Femur (tissue), 1 donor: ENCODE measurements at regions not wholly inside any gene's neighbourhood (a gene's known extent, or its start where the extent isn't known, plus 50 kb on each side); places are given as distances from the start of the nearest gene placed in this dataset.

ENCODE experiments used
- DNase-seq: peaks from one replicate; pipeline ENCODE4 v3.0.0-alpha.2; 2017

GRCh38 chr4:14669371-14669770 lies 332.9 kb upstream of the CPEB2 start:
- DNase-seq: no peak

DNA sequence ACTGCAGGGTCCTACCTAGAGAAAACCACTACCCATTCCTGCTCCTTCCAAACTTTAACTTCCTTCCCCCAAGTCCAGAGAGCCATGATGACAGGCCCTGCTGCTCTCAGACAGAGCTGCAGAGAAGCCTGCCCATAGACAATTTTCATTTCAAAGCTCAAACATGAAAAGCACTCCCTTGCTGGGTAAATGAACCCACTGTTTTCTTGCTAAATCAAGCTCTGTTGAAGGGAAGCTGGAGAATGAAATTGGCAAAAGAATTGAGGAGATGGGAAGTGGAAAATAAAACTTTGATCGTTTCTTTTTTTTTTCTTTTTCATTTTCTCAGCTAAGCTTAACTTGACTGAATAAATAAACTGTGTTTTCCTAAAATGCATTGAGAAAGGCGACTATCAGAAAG lies 331.1 kb upstream of the CPEB2 start:
- no peak for DNase-seq

- no peak for DNase-seq
Measured at GRCh38 chr4:14675279-14675985, 326.8 kb upstream of the CPEB2 start.

DNA sequence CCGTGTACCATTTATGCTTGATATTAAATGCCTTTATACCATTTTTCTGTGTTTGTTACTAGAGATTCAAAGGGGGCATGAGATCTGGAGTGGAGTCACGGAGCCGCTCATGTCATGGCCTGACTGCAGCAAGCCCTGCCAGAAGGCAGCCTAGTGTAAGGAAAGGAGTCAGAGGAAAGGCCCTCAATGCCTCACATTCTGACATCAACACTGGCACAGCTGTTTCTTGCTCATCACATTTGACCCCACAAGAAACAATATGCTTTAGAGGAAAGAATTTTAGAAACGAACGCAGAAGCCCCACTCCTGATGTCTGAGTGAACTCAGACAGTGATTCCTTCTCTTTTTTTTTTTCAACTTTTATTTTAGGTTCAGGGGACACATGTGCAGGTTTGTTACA lies 322.4 kb upstream of the CPEB2 start:
- DNase-seq: no peak

GRCh38 chr4:14681330-14681729 lies 321.0 kb upstream of the CPEB2 start:
- DNase-seq: no peak

DNA sequence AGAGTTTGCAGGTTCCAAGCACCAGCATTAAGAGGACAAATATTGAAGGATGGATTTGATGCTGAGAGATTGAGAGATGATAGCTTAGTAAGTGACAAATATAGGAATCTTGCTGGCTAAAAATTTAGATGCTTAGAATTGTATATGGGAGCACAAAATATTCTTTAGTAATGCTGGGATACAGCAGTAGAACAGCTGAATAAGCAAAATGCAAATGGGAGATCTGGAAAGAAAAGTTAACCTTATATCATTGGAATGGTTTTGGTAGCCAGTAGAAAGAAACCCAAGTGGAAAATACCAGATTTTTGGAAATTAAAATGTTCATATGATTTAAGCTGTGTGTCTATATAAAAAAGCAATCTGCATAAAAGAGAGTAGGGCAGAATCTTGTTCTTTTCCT lies 308.6 kb upstream of the CPEB2 start:
- no peak for DNase-seq

DNA sequence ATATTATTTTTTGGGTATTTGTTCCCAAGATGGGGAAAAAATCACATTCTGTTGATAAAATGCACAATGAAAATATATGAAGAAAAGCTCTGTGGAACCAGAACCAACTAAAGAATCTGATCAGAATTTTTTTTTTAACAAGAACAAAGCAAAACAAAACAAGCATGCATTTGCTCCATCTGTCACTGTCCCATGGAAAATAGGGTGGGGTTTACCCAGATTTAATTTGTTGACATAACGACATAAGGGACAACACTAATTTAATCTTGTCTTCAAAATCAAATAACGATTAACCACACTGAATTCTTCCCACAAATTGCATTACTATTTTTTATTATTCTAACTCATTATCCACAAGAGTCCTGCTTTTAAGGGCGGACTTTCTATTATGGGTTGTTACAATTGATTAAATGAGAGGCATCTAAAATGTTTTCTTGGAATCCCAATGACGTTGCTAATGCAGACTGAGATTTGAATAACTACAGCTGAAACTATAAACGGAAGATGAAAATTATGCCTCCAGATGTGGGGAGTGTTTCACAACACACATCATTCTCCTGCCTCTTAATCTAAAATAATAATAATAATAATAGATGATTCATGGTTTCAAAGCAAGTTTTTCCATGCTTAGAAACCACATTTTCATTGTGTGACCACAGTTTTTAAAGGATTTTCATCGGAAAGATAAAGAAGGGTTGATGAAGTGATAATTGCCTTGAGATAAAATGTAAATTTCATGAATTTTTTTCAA lies 307.0 kb upstream of the CPEB2 start:
- no peak for DNase-seq

DNA sequence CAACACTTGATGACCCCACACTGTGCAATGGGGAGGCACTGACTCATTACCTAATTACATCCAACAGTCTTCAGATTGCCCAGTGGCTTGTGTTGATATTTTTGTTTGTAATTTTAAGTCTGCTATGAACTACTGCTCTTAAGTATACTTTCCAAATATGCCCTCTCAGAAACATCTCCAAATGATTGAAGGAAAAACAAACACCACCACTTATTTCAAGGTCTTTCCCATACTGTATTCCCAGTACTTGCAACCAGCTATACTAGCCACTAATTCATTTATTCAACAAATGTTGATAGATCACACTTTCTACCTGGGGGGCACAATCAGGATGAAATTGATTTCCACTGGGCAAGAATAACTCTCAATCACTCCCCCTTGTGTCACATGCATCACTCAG lies 302.2 kb upstream of the CPEB2 start:
- DNase-seq: no peak

- DNase-seq: no peak
Measured at GRCh38 chr4:14700544-14700943, 301.7 kb upstream of the CPEB2 start.

GRCh38 chr4:14701389-14701788 lies 300.9 kb upstream of the CPEB2 start:
- DNase-seq: peak; percentile 49

- DNase-seq: peak; percentile 21
Measured at GRCh38 chr4:14701896-14702295, 300.4 kb upstream of the CPEB2 start.

GRCh38 chr4:14708574-14708973 lies 293.7 kb upstream of the CPEB2 start:
- DNase-seq: no peak

DNA sequence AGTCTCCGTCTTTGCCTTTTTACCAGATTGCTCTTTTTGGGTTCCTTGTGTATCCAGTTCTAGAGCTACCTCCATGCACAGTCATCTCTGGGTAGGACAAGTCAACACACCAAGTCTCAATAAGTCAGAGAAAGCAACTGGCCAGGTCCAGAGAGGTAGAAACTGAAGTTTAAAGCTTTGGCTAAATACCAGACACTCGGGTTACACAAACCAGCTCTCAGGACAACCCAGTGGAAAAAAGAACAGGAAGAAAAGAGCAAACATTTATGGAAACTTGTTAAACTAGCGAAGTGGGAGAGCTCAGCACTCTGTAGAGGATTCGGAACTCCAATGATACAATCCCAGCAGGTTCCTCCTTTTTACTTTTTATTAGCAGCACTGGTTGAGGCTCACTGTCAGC lies 291.0 kb upstream of the CPEB2 start:
- DNase-seq: no peak

DNA sequence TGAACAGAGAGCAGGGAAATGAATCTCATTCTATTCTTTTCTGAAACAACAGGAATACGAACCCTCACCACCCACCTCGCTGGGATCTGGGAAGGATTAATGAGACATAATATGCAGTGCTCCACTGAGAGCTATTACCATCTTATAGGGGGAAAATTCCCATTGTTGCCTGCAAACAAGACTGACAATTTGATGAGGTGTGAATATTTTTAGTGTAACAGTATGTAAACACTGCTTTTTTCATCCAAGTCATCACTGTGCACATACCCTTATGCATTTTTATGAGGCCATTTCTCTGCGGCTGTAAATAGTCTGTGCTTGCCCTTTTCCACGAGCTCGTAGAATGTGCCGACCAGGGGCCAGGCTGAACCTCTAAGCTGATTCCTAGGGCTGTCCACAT lies 285.6 kb upstream of the CPEB2 start:
- DNase-seq: no peak

DNA sequence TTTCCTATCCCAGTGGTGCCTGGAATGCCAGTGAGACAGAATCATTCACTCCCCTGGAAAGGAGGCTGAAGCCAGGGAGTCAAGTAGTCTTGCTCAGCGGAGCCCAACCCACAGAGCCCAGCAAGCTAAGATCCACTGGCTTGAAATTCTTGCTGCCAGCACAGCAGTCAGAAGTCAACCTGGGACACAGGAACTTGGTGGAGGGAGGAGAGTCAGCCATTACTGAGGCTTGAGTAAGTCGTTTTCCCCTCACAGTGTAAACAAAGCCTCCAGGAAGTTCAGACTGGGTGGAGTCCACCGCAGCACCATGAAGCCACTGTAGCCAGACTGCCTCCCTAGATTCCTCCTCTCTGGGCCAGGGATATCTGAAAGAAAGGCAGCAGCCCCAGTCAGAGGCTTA lies 283.2 kb upstream of the CPEB2 start:
- DNase-seq: no peak

DNA sequence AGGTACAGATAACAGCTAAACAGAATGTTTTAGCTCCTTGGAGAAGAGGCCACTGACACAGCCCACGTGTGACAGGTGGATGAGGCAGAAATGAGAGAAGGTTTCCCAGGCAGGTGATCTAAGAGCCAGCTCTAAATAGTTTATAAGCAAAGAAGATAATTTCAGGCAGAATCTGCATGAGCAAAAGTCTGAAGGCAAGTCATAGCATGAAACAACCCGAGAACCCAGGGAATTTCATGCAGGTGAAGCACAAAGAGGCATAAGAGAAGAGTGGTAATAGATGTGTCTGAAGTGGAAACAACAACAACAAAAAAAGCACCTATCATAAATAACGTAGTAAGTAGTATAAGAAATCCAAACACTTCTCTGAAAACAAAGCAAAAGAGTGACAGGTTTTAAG lies 275.8 kb upstream of the CPEB2 start:
- no peak for DNase-seq

- no peak for DNase-seq
Measured at GRCh38 chr4:14726877-14727361, 275.4 kb upstream of the CPEB2 start.

- DNase-seq: no peak
Measured at GRCh38 chr4:14729282-14730000, 272.8 kb upstream of the CPEB2 start.

DNA sequence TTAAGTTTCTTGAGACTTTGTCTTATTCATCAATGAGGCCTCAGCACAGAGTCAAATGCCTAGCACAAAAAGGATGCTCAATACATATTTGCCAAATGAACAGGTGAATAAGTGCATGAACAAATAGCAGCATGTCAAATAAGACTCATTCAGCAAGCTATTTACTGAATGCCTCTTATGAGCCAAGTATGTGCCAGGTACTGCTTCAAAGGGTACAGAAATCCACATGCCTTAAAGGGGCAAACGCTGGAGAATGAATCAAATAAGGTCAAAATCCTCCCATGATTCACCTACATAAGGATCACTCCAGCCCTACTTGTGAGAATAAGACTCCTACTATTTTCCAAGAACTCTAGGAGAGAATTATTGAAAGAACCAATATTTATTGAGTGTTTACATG lies 260.2 kb upstream of the CPEB2 start:
- DNase-seq: no peak

DNA sequence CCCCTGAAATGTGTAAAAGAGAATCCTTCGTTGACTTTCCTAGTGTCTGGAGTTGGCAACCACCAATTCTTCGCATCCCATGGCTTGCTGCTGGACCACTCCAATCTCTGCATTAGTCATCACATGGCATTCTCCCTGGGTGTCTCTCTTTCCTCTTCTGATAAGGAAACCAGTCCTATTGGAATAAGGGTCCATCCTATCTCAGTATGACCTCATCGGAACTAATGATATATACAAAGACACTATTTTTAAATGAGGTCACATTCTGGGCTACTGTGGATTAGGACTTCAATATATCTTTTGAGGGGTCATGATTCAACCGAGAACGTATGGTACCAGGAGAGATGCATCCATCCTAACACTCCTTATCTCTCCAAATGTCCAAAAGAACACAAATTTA lies 259.1 kb upstream of the CPEB2 start:
- no peak for DNase-seq

DNA sequence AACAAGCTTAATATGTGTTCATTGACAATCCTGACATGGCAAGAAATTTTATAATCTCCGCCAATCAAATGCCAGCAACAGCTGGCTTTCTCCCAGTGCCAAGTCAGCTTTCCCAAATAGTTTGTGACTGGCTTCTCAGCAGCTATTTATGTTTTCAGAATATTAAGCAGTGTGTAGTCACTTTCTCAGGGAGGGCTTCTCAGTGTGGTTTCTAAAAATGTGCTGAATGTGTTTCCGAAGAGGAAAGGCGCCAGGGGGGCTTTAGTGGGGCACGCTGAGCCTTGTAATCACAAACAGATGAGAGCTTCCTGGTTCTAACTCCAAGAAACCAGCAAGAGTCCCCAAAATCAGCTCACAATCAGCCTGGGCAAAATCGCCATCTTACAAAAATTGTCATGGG lies 258.7 kb upstream of the CPEB2 start:
- no peak for DNase-seq

GRCh38 chr4:14744346-14744745 lies 257.9 kb upstream of the CPEB2 start:
- DNase-seq: no peak

- peak; percentile 25 for DNase-seq
Measured at GRCh38 chr4:14749910-14750309, 252.4 kb upstream of the CPEB2 start.
